GM12878 (cell line): ENCODE measurements at regions not wholly inside any gene's neighbourhood (a gene's known extent, or its start where the extent isn't known, plus 50 kb on each side); places are given as distances from the start of the nearest gene placed in this dataset.

Experiments
- CHD2 ChIP-seq: IDR thresholded peaks from 2 replicates; pipeline ENCODE4 v1.6.1; 2011; ENCODE audit warnings: low read depth, low read length, improper control_type of control experiment, borderline replicate concordance
- EP300 ChIP-seq, 2 experiments: fragments of 150-350 bp in 1 of 2; IDR thresholded peaks; 2 replicates each; pipeline ENCODE4 v1.6.1; 2011 to 2012; ENCODE audit warnings: low read depth in 2 of 2, low read length in 2 of 2, borderline replicate concordance in 1 of 2, improper control_type of control experiment in 1 of 2, inconsistent platforms in 1 of 2; ENCODE audit not compliant: control insufficient read depth in 1 of 2
- IKZF2 ChIP-seq, 2 experiments: fragments of 450-650 bp; IDR thresholded peaks; 2 replicates each; pipeline ENCODE4 v1.6.1; 2017; ENCODE audit warnings: mild to moderate bottlenecking in 2 of 2, moderate library complexity in 2 of 2
- MYC ChIP-seq: IDR thresholded peaks from 2 replicates; pipeline ENCODE4 v1.6.1; 2011; ENCODE audit warnings: mild to moderate bottlenecking, low read length, moderate library complexity, inconsistent platforms; ENCODE audit not compliant: insufficient read depth, insufficient replicate concordance, insufficient read length, severe bottlenecking
- REST ChIP-seq: IDR thresholded peaks from 2 replicates; pipeline ENCODE4 v1.6.1; 2012; ENCODE audit warnings: mild to moderate bottlenecking, low read depth, low read length
- SIX5 ChIP-seq: IDR thresholded peaks from 2 replicates; pipeline ENCODE4 v1.6.1; 2011; ENCODE audit warnings: mild to moderate bottlenecking, low read depth, low read length, moderate library complexity; ENCODE audit not compliant: severe bottlenecking
- SMAD1 ChIP-seq: fragments of 450-650 bp; IDR thresholded peaks from 2 replicates; pipeline ENCODE4 v1.6.1; 2018; ENCODE audit warnings: mild to moderate bottlenecking, low read depth; ENCODE audit not compliant: partially characterized antibody
- SREBF2 ChIP-seq: IDR thresholded peaks from 2 replicates; pipeline ENCODE4 v1.6.1; 2012; ENCODE audit warnings: mild to moderate bottlenecking, low read length
- USF1 ChIP-seq: IDR thresholded peaks from 2 replicates; pipeline ENCODE4 v1.6.1; 2011; ENCODE audit warnings: borderline replicate concordance, low read depth, mild to moderate bottlenecking, moderate library complexity, mixed read lengths, low read length; ENCODE audit not compliant: insufficient read depth; ENCODE audit errors: extremely low read length
- ZNF687 ChIP-seq: fragments of 450-650 bp; IDR thresholded peaks from 2 replicates; pipeline ENCODE4 v1.6.1; 2017; ENCODE audit warnings: mild to moderate bottlenecking, moderate library complexity

- no peak for TF ChIP-seq REST
- no peak for TF ChIP-seq MYC
- TF ChIP-seq SMAD1 = no peak
- TF ChIP-seq EP300 (IDR thresholded peaks at IDR 0.05; ENCODE audit: borderline replicate concordance in 1 of 2, control insufficient read depth in 1 of 2, low read depth in 2 of 2, low read length in 2 of 2) = no peak
- no peak for TF ChIP-seq SREBF2
- TF ChIP-seq ZNF687 = no peak
- TF ChIP-seq IKZF2 (IDR thresholded peaks at IDR 0.05) = peak; percentile 7 to 30; a peak in 2 of 4 replicates
- no peak for TF ChIP-seq SIX5
- TF ChIP-seq CHD2 = no peak
- TF ChIP-seq USF1 = no peak
These were observed 128.1 kb upstream of the IL12A start (continued) for GRCh38 chr3:159860269-159861116.
